Pancreas (tissue), 10 donors: ENCODE measurements at regions not wholly inside any gene's neighbourhood (a gene's known extent, or its start where the extent isn't known, plus 50 kb on each side); places are given as distances from the start of the nearest gene placed in this dataset.

Experiments
- ATAC-seq, 4 donors: fragments of 200-7000 bp; cut with Tn5 transposase; one replicate each; pipeline versions ENCODE4 v1.8.0 to v1.9.1; 2020; ENCODE audit warnings: mild to moderate bottlenecking in 4 of 4, moderate library complexity in 4 of 4
- DNase-seq, 6 donors: peaks; one replicate each; pipeline ENCODE4 v3.0.0-alpha.2; 2020
- FAIRE-seq: peaks from 2 replicates; lab custom pipeline; 2012; peaks lifted over from hg19 to GRCh38; lab: Jason Lieb, UNC
- H3K27ac ChIP-seq, 4 donors: fragments of 200-600 bp; sonication (generic); 1 replicate in 3 of 4; 2 replicates in 1 of 4; pipeline versions ENCODE4 v1.5.0 to v1.8.0; 2020
- H3K27me3 ChIP-seq, 4 donors: fragments of 200-600 bp; one replicate each; pipeline ENCODE4 v1.8.0; 2021
- H3K36me3 ChIP-seq, 3 donors: fragments of 200-600 bp; sonication (generic) in 1 of 3; one replicate each; pipeline versions ENCODE4 v1.5.0 to v1.8.0; 2020 to 2021
- H3K4me1 ChIP-seq, 3 donors: fragments of 200-600 bp; one replicate each; pipeline ENCODE4 v1.8.0; 2021
- H3K4me3 ChIP-seq, 4 donors: fragments of 200-600 bp; sonication (generic) in 2 of 4; one replicate each; pipeline versions ENCODE4 v1.5.0 to v1.8.0; 2020 to 2021
- H3K9me3 ChIP-seq, 4 donors: fragments of 200-600 bp; one replicate each; pipeline ENCODE4 v1.8.0; 2021
- CTCF ChIP-seq, 4 donors: fragments of 200-600 bp; sonication (generic) in 3 of 4; IDR thresholded peaks; one replicate each; pipeline versions ENCODE4 v1.5.0 to v1.8.0; 2021; ENCODE audit warnings: antibody characterized with exemption in 4 of 4
- WGBS, 2 donors: extraction: QIAGEN DNeasy Blood & Tissue Kit; methylation state at CpG; one replicate each; pipeline ENCODE4 v1.1.7; 2013; 5-methylcytosine and 5-hydroxymethylcytosine counted together
- intact Hi-C, 3 donors: fragments of 100-400 bp; cut with DNase I; formaldehyde crosslinking; loops; one replicate each; pipeline versions ENCODE4 v1.11.1 to v1.14.2; 2022
- donor health status: healthy with polysubstance abuse.
- donor health status: DM: no; HTN: no; CAD: no; lungs with moderate emphysema.
- donor health status: DM: no; HTN: no; CAD: no.
- donor health status: control.
- donor health status: control.
- donor health status: Bipolar disorder and iron deficiency.
- donor health status: DM: yes; HTN: yes; CAD: no.
- donor health status: DM: no; HTN: no; CAD: no.
- donor health status: DM: no; HTN: no; CAD: no.
- donor health status: DM: yes; HTN: yes; CAD: no.

- Histone ChIP-seq H3K4me3 (no peak overlapping the region), H3K36me3 (no peaks in the 10 kb centered on the region), H3K27ac (no peak overlapping the region), H3K9me3 (peaks cover 0 to 5% (median 0%) of the 10 kb centered on the region in 4 donors), H3K4me1 (no peaks in the 10 kb centered on the region), H3K27me3 (no peaks in the 10 kb centered on the region)
- TF ChIP-seq CTCF (IDR thresholded peaks at IDR 0.05): no peak
- FAIRE-seq: no peak
- ATAC-seq: no peak
- intact Hi-C loops: no loop called here
- WGBS, 2 donors: 61 to 64% methylated on average over 2 of the region's 2 CpGs
- no peak for DNase-seq
These were observed 2082.7 kb upstream of the RAG2 start for GRCh38 chr11:38680746-38681145.

- no peaks in the 10 kb centered on the region for H3K36me3 ChIP-seq
- no peaks in the 10 kb centered on the region for H3K4me1 ChIP-seq
- H3K27ac ChIP-seq: no peak overlapping the region
- no peak for FAIRE-seq
- no peak for ATAC-seq
- intact Hi-C loops: no loop called here
- no peak for TF ChIP-seq CTCF (IDR thresholded peaks at IDR 0.05)
- H3K27me3 ChIP-seq: no peaks in the 10 kb centered on the region
- peaks cover 0 to 3% (median 0%) of the 10 kb centered on the region in 4 donors for H3K9me3 ChIP-seq
- DNase-seq: no peak
- H3K4me3 ChIP-seq: no peak overlapping the region
- 75 to 84% methylated on average over 2 of the region's 2 CpGs for WGBS, 2 donors
These were observed 2082.1 kb upstream of the RAG2 start for GRCh38 chr11:38680166-38680565.

- Histone ChIP-seq H3K9me3 (no peaks in the 10 kb centered on the region), H3K27me3 (no peaks in the 10 kb centered on the region), H3K4me3 (no peak overlapping the region), H3K36me3 (no peaks in the 10 kb centered on the region), H3K27ac (no peak overlapping the region), H3K4me1 (no peaks in the 10 kb centered on the region)
- DNase-seq: no peak
- TF ChIP-seq CTCF (IDR thresholded peaks at IDR 0.05): no peak
- FAIRE-seq: no peak
- ATAC-seq: no peak
- intact Hi-C loops: no loop called here
These were observed 2074.4 kb upstream of the RAG2 start for GRCh38 chr11:38672445-38672844.

GRCh38 chr11:38667359-38667758 lies 2069.3 kb upstream of the RAG2 start:
- no peaks in the 10 kb centered on the region for H3K27me3 ChIP-seq
- no peaks in the 10 kb centered on the region for H3K36me3 ChIP-seq
- WGBS, 2 donors: 80 to 90% methylated on average over 10 of the region's 10 CpGs
- no peaks in the 10 kb centered on the region for H3K4me1 ChIP-seq
- ATAC-seq (no peak), DNase-seq (peak in 1 of 6 donors; percentile 30), FAIRE-seq (no peak)
- intact Hi-C loops: no loop called here
- H3K9me3 ChIP-seq: no peaks in the 10 kb centered on the region
- TF ChIP-seq CTCF (IDR thresholded peaks at IDR 0.05): no peak
- H3K4me3 ChIP-seq: no peak overlapping the region
- no peak overlapping the region for H3K27ac ChIP-seq

- H3K4me1 ChIP-seq: no peaks in the 10 kb centered on the region
- DNase-seq: no peak
- WGBS, 2 donors: 34 to 41% methylated on average over 3 of the region's 3 CpGs
- TF ChIP-seq CTCF (IDR thresholded peaks at IDR 0.05): no peak
- H3K9me3 ChIP-seq: no peaks in the 10 kb centered on the region
- no peak overlapping the region for H3K27ac ChIP-seq
- H3K4me3 ChIP-seq: no peak overlapping the region
- no peak for FAIRE-seq
- H3K36me3 ChIP-seq: no peaks in the 10 kb centered on the region
- no peak for ATAC-seq
- intact Hi-C loops: no loop called here
- peaks cover 0 to 4% (median 0%) of the 10 kb centered on the region in 4 donors for H3K27me3 ChIP-seq
These were observed 2050.6 kb upstream of the RAG2 start for GRCh38 chr11:38648604-38649003.
